GM12878 (cell line): ENCODE measurements at regions not wholly inside any gene's neighbourhood (a gene's known extent, or its start where the extent isn't known, plus 50 kb on each side); places are given as distances from the start of the nearest gene placed in this dataset.

Experiments
- ATAC-seq: fragments of 200-7000 bp; cut with Tn5 transposase; 3 replicates; pipeline ENCODE4 v1.9.1; 2020; ENCODE audit warnings: mild to moderate bottlenecking, moderate library complexity
- BruUV-seq: library from RNA; stranded (reverse); fragments of 400-500 nt; replicated peaks from 2 replicates; lab custom pipeline; 2021; lab: Mats Ljungman, UMichigan
- CTCF ChIA-PET: fragments of 300-600 bp; sonication (Branson Sonifier 250); formaldehyde crosslinking; extraction: SDS; loops from one replicate; lab custom pipeline; 2021; ENCODE audit warnings: inconsistent platforms; lab: Yijun Ruan, JAX
- POLR2A ChIA-PET: fragments of 350-600 bp; formaldehyde crosslinking; extraction: SDS; loops from one replicate; lab custom pipeline; 2021; ENCODE audit warnings: inconsistent platforms; lab: Charles Lee
- RAD21 ChIA-PET: fragments of 300-600 bp; sonication (Branson Sonifier 250); formaldehyde crosslinking; loops from one replicate; lab custom pipeline; 2023; ENCODE audit warnings: antibody characterized with exemption; ENCODE audit not compliant: unreplicated experiment; lab: Charles Lee
- SMC1A ChIA-PET: fragments of 300-600 bp; sonication (Branson Sonifier 250); formaldehyde crosslinking; loops from one replicate; lab custom pipeline; 2023; ENCODE audit not compliant: unreplicated experiment, uncharacterized antibody; lab: Charles Lee
- DNase-seq: peaks from one replicate; pipeline ENCODE4 v3.0.0-alpha.2; 2011; ENCODE audit warnings: low read depth, low spot score
- FAIRE-seq: peaks from 3 replicates; lab custom pipeline; 2011; peaks lifted over from hg19 to GRCh38; lab: Jason Lieb, UNC
- H2AFZ ChIP-seq: 2 replicates; pipeline ENCODE4 v1.6.0; 2011; ENCODE audit warnings: low read depth, low read length, control low read depth; ENCODE audit not compliant: control insufficient read depth
- H3K27ac ChIP-seq: 2 replicates; pipeline ENCODE4 v1.5.1; 2011; ENCODE audit warnings: control low read depth; ENCODE audit not compliant: control insufficient read depth, insufficient read depth
- H3K27me3 ChIP-seq, 2 experiments: replicated peaks in 1 of 2; 2 replicates each; pipeline versions ENCODE4 v1.6.0 to v1.6.1; 2011; ENCODE audit warnings: low read length in 1 of 2; ENCODE audit not compliant: control insufficient read depth in 2 of 2, insufficient read depth in 2 of 2
- H3K36me3 ChIP-seq, 2 experiments: 2 replicates each; pipeline ENCODE4 v1.5.1; 2011; ENCODE audit warnings: low read length in 1 of 2; ENCODE audit not compliant: control insufficient read depth in 2 of 2, insufficient read depth in 2 of 2
- H3K4me1 ChIP-seq: 2 replicates; pipeline ENCODE4 v1.6.1; 2011; ENCODE audit warnings: mild to moderate bottlenecking, low read length, moderate library complexity, mixed read lengths; ENCODE audit not compliant: control insufficient read depth, insufficient read depth
- H3K4me2 ChIP-seq: 2 replicates; pipeline ENCODE4 v1.6.0; 2011; ENCODE audit warnings: control low read depth; ENCODE audit not compliant: control insufficient read depth, insufficient read depth
- H3K4me3 ChIP-seq: fragments of 200-600 bp; sonication (generic); 2 replicates; pipeline ENCODE4 v1.5.1; 2016
- H3K79me2 ChIP-seq: 2 replicates; pipeline ENCODE4 v1.6.0; 2011; ENCODE audit warnings: low read length; ENCODE audit not compliant: control insufficient read depth, insufficient read depth
- H3K9ac ChIP-seq: 2 replicates; pipeline ENCODE4 v1.8.0; 2011; ENCODE audit warnings: low read length, control low read depth, mixed read lengths; ENCODE audit not compliant: control insufficient read depth, insufficient read depth
- H3K9me3 ChIP-seq: replicated peaks from 3 replicates; pipeline ENCODE4 v1.5.1; 2011; ENCODE audit warnings: mild to moderate bottlenecking, low read length; ENCODE audit not compliant: control insufficient read depth, insufficient read depth
- H4K20me1 ChIP-seq: 2 replicates; pipeline ENCODE4 v1.6.0; 2011; ENCODE audit not compliant: control insufficient read depth, insufficient read depth
- BRCA1 ChIP-seq: IDR thresholded peaks from 2 replicates; pipeline ENCODE4 v1.6.1; 2011; ENCODE audit warnings: low read depth, low read length, improper control_type of control experiment
- HDAC2 ChIP-seq: fragments of 200-600 bp; sonication (generic); IDR thresholded peaks from 2 replicates; pipeline ENCODE4 v1.6.1; 2017
- IRF4 ChIP-seq: IDR thresholded peaks from 2 replicates; pipeline ENCODE4 v1.6.1; 2011; ENCODE audit warnings: low read depth, low read length
- JUNB ChIP-seq: IDR thresholded peaks from 2 replicates; pipeline ENCODE4 v1.6.1; 2016; ENCODE audit warnings: antibody characterized with exemption, mild to moderate bottlenecking
- PML ChIP-seq: IDR thresholded peaks from 2 replicates; pipeline ENCODE4 v1.6.1; 2012; ENCODE audit warnings: low read length, inconsistent platforms
- SMARCA5 ChIP-seq: fragments of 450-650 bp; IDR thresholded peaks from 2 replicates; pipeline ENCODE4 v1.6.1; 2017; ENCODE audit warnings: mild to moderate bottlenecking
- SPI1 ChIP-seq: IDR thresholded peaks from 2 replicates; pipeline ENCODE4 v1.6.1; 2011; ENCODE audit warnings: low read depth, mild to moderate bottlenecking, low read length, moderate library complexity, borderline replicate concordance; ENCODE audit not compliant: insufficient read depth
- SREBF1 ChIP-seq: IDR thresholded peaks from 2 replicates; pipeline ENCODE4 v1.6.1; 2012; ENCODE audit warnings: mild to moderate bottlenecking, low read length
- SRF ChIP-seq, 2 experiments: IDR thresholded peaks; 2 replicates each; pipeline ENCODE4 v1.6.1; 2011; ENCODE audit warnings: low read depth in 2 of 2, low read length in 2 of 2, mild to moderate bottlenecking in 1 of 2, moderate library complexity in 1 of 2
- WGBS: methylation state at CpG from one replicate; pipeline ENCODE4 v1.1.6; 2016; ENCODE audit warnings: low lambda C conversion rate; ENCODE audit not compliant: insufficient replicate concordance, insufficient coverage; ENCODE audit errors: missing lambda C conversion rate; 5-methylcytosine and 5-hydroxymethylcytosine counted together
- in situ Hi-C: fragments of 300-500 bp; cut with MboI; formaldehyde crosslinking; loops from 9 replicates; pipeline ENCODE4 v1.14.3; 2018; ENCODE audit warnings: mixed read lengths
- intact Hi-C: fragments of 100-400 bp; cut with micrococcal nuclease; formaldehyde crosslinking; loops from one replicate; pipeline ENCODE4 v1.14.2; 2022; ENCODE audit not compliant: unreplicated experiment
- TF ChIP-seq, protein P1 (sequence below): fragments of 450-650 bp; formaldehyde crosslinking; IDR thresholded peaks from 2 replicates; pipeline ENCODE4 v1.5.0; 2022; ENCODE audit warnings: mild to moderate bottlenecking, missing genetic modification characterization
- TF ChIP-seq, protein P2 (sequence below): IDR thresholded peaks from 2 replicates; pipeline ENCODE4 v1.6.1; 2012; ENCODE audit warnings: improper control_type of control experiment, low read depth, low read length; ENCODE audit not compliant: insufficient replicate concordance

DNA sequence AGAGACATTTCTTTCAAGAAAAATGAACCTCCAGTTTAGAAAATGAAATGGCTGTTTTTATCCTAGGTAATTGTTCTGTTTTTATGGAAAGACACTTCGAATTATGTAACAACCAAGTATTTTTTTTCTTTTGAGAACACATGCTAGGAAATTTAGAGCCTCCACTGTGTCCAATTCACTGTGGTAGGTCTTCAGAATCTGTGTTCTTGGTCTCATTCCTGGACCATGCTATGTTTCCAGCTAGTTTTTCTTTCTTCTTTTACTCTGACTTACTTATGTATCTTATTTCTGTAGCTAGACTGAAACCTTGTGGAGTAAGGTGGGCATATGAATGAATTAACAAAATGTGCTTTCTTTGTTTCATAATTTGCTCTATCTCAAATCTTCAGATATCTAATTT lies 391.7 kb upstream of the KLHL29 start:
- Histone ChIP-seq H3K9ac (no peak overlapping the region), H2AFZ (no peak overlapping the region), H3K9me3 (no peaks in the 10 kb centered on the region), H3K4me1 (no peaks in the 10 kb centered on the region), H3K36me3 (no peaks in the 10 kb centered on the region), H3K79me2 (no peaks in the 10 kb centered on the region), H3K27me3 (no peaks in the 10 kb centered on the region; a peak in 1 of 4 replicates), H3K4me2 (no peak overlapping the region), H4K20me1 (no peaks in the 10 kb centered on the region), H3K27ac (no peak overlapping the region), H3K4me3 (no peak overlapping the region)
- CTCF ChIA-PET = no interaction called here
- in situ Hi-C loops = no loop called here
- intact Hi-C loops = no loop called here
- WGBS = 0% methylated on average over 1 of the region's 1 CpG
- SMC1A ChIA-PET = interaction anchor here (0.7 kb wide), 1 partner anchor 19 kb away, joined by 3 read pairs; no protein-coding TSS in a partner anchor
- POLR2A ChIA-PET = no interaction called here
- DNase-seq = no peak
- BruUV-seq = no TSS peak
- TF ChIP-seq SMARCA5 (no peak), JUNB (no peak), SRF (IDR thresholded peaks at IDR 0.05; ENCODE audit: low read depth in 2 of 2, low read length in 2 of 2) (no peak)
- RAD21 ChIA-PET = no interaction called here
- no peak for FAIRE-seq
- ATAC-seq = no peak

DNA sequence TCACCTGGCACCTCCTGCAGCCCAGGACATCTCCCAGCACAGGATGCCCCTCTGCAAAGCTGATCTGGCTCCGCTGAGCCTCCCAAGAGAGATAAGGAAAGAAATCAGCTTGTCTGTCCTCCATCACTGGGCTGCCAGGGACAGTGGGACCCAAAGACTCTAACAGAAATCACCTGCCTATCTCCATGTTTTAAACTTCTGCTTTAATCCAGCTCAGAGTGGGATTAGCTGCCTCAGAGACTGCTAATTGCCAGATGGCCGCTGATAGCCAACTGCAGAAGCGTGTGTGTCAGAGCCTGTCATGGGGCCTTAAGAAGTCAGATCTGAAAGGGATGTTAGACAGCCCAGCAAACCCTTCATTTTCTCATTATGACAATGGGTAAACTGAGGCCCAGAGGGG lies 389.4 kb upstream of the KLHL29 start:
- in situ Hi-C loops = no loop called here
- no peak for ATAC-seq
- TF ChIP-seq, protein P1, sequence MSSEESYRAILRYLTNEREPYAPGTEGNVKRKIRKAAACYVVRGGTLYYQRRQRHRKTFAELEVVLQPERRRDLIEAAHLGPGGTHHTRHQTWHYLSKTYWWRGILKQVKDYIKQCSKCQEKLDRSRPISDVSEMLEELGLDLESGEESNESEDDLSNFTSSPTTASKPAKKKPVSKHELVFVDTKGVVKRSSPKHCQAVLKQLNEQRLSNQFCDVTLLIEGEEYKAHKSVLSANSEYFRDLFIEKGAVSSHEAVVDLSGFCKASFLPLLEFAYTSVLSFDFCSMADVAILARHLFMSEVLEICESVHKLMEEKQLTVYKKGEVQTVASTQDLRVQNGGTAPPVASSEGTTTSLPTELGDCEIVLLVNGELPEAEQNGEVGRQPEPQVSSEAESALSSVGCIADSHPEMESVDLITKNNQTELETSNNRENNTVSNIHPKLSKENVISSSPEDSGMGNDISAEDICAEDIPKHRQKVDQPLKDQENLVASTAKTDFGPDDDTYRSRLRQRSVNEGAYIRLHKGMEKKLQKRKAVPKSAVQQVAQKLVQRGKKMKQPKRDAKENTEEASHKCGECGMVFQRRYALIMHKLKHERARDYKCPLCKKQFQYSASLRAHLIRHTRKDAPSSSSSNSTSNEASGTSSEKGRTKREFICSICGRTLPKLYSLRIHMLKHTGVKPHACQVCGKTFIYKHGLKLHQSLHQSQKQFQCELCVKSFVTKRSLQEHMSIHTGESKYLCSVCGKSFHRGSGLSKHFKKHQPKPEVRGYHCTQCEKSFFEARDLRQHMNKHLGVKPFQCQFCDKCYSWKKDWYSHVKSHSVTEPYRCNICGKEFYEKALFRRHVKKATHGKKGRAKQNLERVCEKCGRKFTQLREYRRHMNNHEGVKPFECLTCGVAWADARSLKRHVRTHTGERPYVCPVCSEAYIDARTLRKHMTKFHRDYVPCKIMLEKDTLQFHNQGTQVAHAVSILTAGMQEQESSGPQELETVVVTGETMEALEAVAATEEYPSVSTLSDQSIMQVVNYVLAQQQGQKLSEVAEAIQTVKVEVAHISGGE (CRISPR knock-in tag) = no peak
- TF ChIP-seq SREBF1 (no peak), SPI1 (no peak), HDAC2 (no peak), IRF4 (no peak), PML (no peak), BRCA1 (no peak)
- TF ChIP-seq, protein P2, sequence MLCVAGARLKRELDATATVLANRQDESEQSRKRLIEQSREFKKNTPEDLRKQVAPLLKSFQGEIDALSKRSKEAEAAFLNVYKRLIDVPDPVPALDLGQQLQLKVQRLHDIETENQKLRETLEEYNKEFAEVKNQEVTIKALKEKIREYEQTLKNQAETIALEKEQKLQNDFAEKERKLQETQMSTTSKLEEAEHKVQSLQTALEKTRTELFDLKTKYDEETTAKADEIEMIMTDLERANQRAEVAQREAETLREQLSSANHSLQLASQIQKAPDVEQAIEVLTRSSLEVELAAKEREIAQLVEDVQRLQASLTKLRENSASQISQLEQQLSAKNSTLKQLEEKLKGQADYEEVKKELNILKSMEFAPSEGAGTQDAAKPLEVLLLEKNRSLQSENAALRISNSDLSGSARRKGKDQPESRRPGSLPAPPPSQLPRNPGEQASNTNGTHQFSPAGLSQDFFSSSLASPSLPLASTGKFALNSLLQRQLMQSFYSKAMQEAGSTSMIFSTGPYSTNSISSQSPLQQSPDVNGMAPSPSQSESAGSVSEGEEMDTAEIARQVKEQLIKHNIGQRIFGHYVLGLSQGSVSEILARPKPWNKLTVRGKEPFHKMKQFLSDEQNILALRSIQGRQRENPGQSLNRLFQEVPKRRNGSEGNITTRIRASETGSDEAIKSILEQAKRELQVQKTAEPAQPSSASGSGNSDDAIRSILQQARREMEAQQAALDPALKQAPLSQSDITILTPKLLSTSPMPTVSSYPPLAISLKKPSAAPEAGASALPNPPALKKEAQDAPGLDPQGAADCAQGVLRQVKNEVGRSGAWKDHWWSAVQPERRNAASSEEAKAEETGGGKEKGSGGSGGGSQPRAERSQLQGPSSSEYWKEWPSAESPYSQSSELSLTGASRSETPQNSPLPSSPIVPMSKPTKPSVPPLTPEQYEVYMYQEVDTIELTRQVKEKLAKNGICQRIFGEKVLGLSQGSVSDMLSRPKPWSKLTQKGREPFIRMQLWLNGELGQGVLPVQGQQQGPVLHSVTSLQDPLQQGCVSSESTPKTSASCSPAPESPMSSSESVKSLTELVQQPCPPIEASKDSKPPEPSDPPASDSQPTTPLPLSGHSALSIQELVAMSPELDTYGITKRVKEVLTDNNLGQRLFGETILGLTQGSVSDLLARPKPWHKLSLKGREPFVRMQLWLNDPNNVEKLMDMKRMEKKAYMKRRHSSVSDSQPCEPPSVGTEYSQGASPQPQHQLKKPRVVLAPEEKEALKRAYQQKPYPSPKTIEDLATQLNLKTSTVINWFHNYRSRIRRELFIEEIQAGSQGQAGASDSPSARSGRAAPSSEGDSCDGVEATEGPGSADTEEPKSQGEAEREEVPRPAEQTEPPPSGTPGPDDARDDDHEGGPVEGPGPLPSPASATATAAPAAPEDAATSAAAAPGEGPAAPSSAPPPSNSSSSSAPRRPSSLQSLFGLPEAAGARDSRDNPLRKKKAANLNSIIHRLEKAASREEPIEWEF = no peak

More for the DNA sequence above, 389.4 kb upstream of the KLHL29 start:
- intact Hi-C loops = no loop called here
- RAD21 ChIA-PET = no interaction called here
- Histone ChIP-seq H3K27me3 (no peaks in the 10 kb centered on the region; a peak in 1 of 4 replicates), H4K20me1 (no peaks in the 10 kb centered on the region), H3K36me3 (no peaks in the 10 kb centered on the region), H3K4me2 (no peak overlapping the region), H3K9me3 (no peaks in the 10 kb centered on the region), H3K27ac (no peak overlapping the region), H3K4me1 (no peaks in the 10 kb centered on the region), H2AFZ (no peak overlapping the region), H3K79me2 (no peaks in the 10 kb centered on the region), H3K4me3 (no peak overlapping the region), H3K9ac (no peak overlapping the region)
- BruUV-seq = no TSS peak
- FAIRE-seq (no peak), DNase-seq (no peak)
- CTCF ChIA-PET = no interaction called here
- 2% methylated on average over 3 of the region's 3 CpGs for WGBS
- POLR2A ChIA-PET = no interaction called here
- SMC1A ChIA-PET = no interaction called here
